Spleen (tissue), 7 donors: ENCODE measurements at regions not wholly inside any gene's neighbourhood (a gene's known extent, or its start where the extent isn't known, plus 50 kb on each side); places are given as distances from the start of the nearest gene placed in this dataset.

ENCODE experiments used
- POLR2A ChIP-seq, 3 donors: fragments of 450-650 bp; IDR thresholded peaks; one replicate each; pipeline ENCODE4 v1.5.1; 2017; ENCODE audit warnings: antibody characterized with exemption in 3 of 3, mild to moderate bottlenecking in 1 of 3
- POLR2AphosphoS5 ChIP-seq, 3 donors: sonication (generic); formaldehyde crosslinking; IDR thresholded peaks; one replicate each; pipeline ENCODE4 v1.5.1; 2017; ENCODE audit warnings: antibody characterized with exemption in 3 of 3
- TF ChIP-seq, protein P1 (sequence below), 11 experiments: fragments of 200-600 bp in 7 of 11; fragments of 450-650 bp in 4 of 11; sonication (generic) in 4 of 11; IDR thresholded peaks in 8 of 11; conservative IDR thresholded peaks in 3 of 11; 1 replicate in 7 of 11; 2 replicates in 4 of 11; pipeline versions ENCODE4 v1.4.0 to v1.8.0; 2016 to 2021; ENCODE audit warnings: antibody characterized with exemption in 11 of 11, inconsistent platforms in 4 of 11, mild to moderate bottlenecking in 1 of 11
- donor health status: DM: no; HTN: no; CAD: no; lungs with moderate emphysema.
- donor health status: DM: no; HTN: no; CAD: no.
- donor health status: DM: no; HTN: no; CAD: no.

DNA sequence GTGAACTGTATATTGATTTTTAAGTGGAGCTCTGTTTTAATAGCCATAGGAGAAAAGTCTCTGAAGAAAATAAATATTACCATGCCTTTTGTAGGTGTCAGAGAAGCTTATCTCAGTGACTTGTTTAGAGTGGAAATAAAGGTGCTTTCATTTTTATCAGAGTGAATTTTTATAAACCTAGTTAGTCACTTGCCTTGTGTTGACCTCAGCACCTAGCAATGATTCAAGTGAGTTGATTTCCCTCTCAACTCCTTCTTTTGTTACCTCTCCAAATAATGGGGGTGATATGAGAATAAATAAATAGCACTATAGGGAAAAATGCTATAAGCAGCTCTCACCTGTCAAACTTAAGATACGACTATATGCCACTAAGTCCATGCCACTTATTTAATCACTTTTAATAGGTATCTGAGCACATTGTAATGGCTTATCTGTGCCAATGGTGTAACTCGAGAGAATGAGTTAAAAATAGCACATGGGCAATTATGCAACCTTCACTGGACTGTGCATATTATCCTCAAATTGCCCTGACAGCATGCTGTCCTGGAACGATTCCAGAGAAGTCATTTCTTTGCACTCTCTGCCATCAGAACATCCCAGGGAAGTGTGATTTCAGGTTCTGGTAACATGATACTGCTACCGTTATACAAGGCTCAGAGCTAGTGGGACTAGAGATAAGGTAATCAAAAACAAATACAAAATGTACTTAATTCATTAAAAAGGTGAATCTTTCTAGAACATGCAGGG, 290.8 kb downstream of the CCDC85A start:
- TF ChIP-seq POLR2A (IDR thresholded peaks at IDR 0.05) (no peak), POLR2AphosphoS5 (IDR thresholded peaks at IDR 0.05) (no peak)
- TF ChIP-seq, protein P1, sequence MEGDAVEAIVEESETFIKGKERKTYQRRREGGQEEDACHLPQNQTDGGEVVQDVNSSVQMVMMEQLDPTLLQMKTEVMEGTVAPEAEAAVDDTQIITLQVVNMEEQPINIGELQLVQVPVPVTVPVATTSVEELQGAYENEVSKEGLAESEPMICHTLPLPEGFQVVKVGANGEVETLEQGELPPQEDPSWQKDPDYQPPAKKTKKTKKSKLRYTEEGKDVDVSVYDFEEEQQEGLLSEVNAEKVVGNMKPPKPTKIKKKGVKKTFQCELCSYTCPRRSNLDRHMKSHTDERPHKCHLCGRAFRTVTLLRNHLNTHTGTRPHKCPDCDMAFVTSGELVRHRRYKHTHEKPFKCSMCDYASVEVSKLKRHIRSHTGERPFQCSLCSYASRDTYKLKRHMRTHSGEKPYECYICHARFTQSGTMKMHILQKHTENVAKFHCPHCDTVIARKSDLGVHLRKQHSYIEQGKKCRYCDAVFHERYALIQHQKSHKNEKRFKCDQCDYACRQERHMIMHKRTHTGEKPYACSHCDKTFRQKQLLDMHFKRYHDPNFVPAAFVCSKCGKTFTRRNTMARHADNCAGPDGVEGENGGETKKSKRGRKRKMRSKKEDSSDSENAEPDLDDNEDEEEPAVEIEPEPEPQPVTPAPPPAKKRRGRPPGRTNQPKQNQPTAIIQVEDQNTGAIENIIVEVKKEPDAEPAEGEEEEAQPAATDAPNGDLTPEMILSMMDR (IDR thresholded peaks at IDR 0.05 in 8 of 11, conservative IDR thresholded peaks at IDR 0.05 in 3 of 11): no peak
